ENCODE measurements at regions not wholly inside any gene's neighbourhood (a gene's known extent, or its start where the extent isn't known, plus 50 kb on each side); places are given as distances from the start of the nearest gene placed in this dataset.
"Not testable (repeated sequence)": the region's sequence is repeated elsewhere in the genome, so short reads cannot be mapped to it uniquely, and the experiment has no call there.

- H3K4me3 ChIP-seq (ENCODE audit: low read depth in 1 of 3, low read length in 3 of 3), result no peak overlapping the region
- H3K27ac ChIP-seq (ENCODE audit: low read depth in 1 of 2, low read length in 2 of 2), result no peak overlapping the region
- H3K27me3 ChIP-seq (ENCODE audit: control insufficient read depth in 4 of 4, insufficient read depth in 4 of 4, low read length in 3 of 4), result peaks cover 0 to 4% (median 1%) of the 10 kb centered on the region in 4 donors
- 87% methylated on average over 23 of the region's 23 CpGs for WGBS
- H3K9ac ChIP-seq (ENCODE audit: low read depth in 1 of 2, low read length in 2 of 2), result no peak overlapping the region
- H3K36me3 ChIP-seq (ENCODE audit: control insufficient read depth in 4 of 4, insufficient read depth in 3 of 4, low read depth in 1 of 4, low read length in 3 of 4), result no peaks in the 10 kb centered on the region
- no peaks in the 10 kb centered on the region for H3K4me1 ChIP-seq (ENCODE audit: control insufficient read depth in 4 of 4, insufficient read depth in 4 of 4, low read length in 3 of 4)
- H3K9me3 ChIP-seq (ENCODE audit: control insufficient read depth in 4 of 4, low read length in 3 of 4), result peaks cover 0 to 3% (median 0%) of the 10 kb centered on the region in 4 donors
- TF ChIP-seq RAD21 (IDR thresholded peaks at IDR 0.05) (no peak), JUND (IDR thresholded peaks at IDR 0.05) (no peak), YY1 (IDR thresholded peaks at IDR 0.05) (no peak), FOXA2 (IDR thresholded peaks at IDR 0.05) (no peak), EGR1 (IDR thresholded peaks at IDR 0.05; ENCODE audit: low read depth in 2 of 2) (no peak), SP1 (IDR thresholded peaks at IDR 0.05) (no peak), MAX (IDR thresholded peaks at IDR 0.05) (no peak), ATF3 (IDR thresholded peaks at IDR 0.05) (no peak), HNF4A (conservative IDR thresholded peaks at IDR 0.05) (no peak), CTCF (IDR thresholded peaks at IDR 0.05; ENCODE audit: low read depth, low read length, missing input control) (no peak), ZBTB33 (IDR thresholded peaks at IDR 0.05) (no peak), HNF4G (IDR thresholded peaks at IDR 0.05) (no peak), TAF1 (conservative IDR thresholded peaks at IDR 0.05) (no peak), RXRA (IDR thresholded peaks at IDR 0.05) (no peak), NR2F2 (IDR thresholded peaks at IDR 0.05) (no peak), GABPA (IDR thresholded peaks at IDR 0.05 in 1 of 2, conservative IDR thresholded peaks at IDR 0.05 in 1 of 2) (no peak), FOXA1 (IDR thresholded peaks at IDR 0.05) (no peak), REST (IDR thresholded peaks at IDR 0.05) (no peak)
- DNase-seq (ENCODE audit: low spot score), result no peak
These were observed 390.3 kb upstream of the MYT1L start for GRCh38 chr2:2721296-2721835.

GRCh38 chr2:2720806-2721205 is 389.7 kb upstream of the MYT1L start:
- not testable (repeated sequence) for H3K27me3 ChIP-seq (ENCODE audit: control insufficient read depth in 4 of 4, insufficient read depth in 4 of 4, low read length in 3 of 4); H3K4me3 ChIP-seq (ENCODE audit: low read depth in 1 of 3, low read length in 3 of 3); H3K36me3 ChIP-seq (ENCODE audit: control insufficient read depth in 4 of 4, insufficient read depth in 3 of 4, low read depth in 1 of 4, low read length in 3 of 4); H3K4me1 ChIP-seq (ENCODE audit: control insufficient read depth in 4 of 4, insufficient read depth in 4 of 4, low read length in 3 of 4); H3K9me3 ChIP-seq (ENCODE audit: control insufficient read depth in 4 of 4, low read length in 3 of 4); H3K27ac ChIP-seq (ENCODE audit: low read depth in 1 of 2, low read length in 2 of 2); DNase-seq (ENCODE audit: low spot score); H3K9ac ChIP-seq (ENCODE audit: low read depth in 1 of 2, low read length in 2 of 2)
- WGBS, result 78% methylated on average over 14 of the region's 14 CpGs

Data from liver (tissue), 8 donors.